Activated T-helper 1 cell treated with Interleukin-2 at 50 U/mL for 16 hours (primary cell): ENCODE measurements at regions not wholly inside any gene's neighbourhood (a gene's known extent, or its start where the extent isn't known, plus 50 kb on each side); places are given as distances from the start of the nearest gene placed in this dataset.

Experiments
- DNase-seq: peaks from one replicate; pipeline ENCODE4 v3.0.0-alpha.2; 2020; ENCODE audit warnings: low read depth

DNA sequence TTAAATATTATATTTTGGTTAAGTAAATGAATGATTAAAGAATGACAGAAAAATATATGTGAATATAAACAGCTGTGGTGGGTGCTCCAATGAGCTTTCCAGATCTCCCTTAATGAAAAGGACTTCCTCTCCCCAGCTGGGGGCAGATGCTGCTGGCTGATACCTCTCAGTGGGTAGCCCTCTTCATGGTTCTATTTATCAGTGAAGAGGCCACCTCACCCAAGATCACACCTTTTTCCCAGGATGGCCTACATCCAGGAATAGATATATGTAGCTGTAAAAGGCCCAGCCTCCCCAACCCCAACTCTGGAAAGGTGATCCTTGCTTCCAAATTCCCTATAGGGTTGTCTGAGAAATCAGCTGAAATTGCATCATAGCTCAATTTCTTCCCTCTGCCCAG is 135.2 kb upstream of the ACVR2A start:
- no peak for DNase-seq

DNA sequence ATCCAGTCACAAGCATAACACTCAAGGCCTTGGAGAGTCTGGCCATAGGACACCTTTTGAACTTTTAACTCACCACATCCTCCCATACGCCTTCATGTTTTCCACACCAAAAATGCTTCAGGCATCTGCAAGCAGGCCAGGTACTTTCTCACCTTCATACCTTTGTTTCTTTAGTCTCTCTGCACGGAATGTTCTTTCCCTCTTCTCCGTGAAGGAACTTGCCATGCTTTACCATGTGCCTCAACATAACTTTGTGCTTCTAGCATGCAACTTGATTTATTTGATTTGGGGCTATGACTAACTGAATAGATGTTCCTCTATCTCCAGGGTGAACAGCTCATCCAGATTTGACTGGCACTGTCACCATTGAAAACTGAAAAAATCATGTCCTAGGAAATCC is 141.7 kb upstream of the ACVR2A start:
- no peak for DNase-seq

DNA sequence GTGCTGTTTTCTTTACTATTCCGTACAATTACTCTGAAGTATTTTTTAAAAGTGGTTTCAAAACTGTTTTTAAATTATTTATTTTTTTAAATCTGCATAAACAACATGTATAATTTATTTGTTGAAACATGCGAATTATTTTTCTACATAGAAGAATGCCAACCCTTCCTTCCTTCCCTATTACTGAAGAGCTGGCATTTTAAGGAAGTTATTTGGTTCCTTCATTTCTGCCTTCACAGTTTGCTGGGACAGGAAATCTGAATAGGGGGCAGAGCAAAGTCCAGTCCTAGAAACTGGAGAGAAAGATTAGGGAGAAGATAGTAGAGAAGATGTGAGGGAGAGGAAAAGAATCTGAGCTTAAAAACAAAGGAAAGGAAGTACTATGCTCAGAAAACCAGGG is 146.7 kb upstream of the ACVR2A start:
- DNase-seq, result no peak

DNA sequence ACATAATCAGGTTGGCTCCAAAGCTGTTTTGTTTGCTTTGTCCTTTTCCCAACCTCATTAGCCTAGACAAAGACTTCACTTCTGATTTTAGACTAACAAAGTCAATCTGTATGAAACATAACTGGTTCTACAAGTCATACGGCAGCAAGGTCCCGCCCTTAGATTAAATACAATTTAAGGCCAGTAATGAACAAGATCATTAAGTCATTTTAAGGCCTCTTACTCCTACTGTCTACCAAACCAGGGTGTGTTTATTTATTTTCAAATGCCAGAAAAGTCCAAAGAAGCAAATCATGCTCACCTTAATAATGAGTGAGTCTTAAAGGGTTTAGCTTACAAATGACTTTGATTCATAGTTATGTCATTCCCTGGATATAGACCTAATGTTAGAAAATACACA is 148.4 kb upstream of the ACVR2A start:
- no peak for DNase-seq

GRCh38 chr2:147689220-147689909 is 155.5 kb upstream of the ACVR2A start:
- no peak for DNase-seq

DNA sequence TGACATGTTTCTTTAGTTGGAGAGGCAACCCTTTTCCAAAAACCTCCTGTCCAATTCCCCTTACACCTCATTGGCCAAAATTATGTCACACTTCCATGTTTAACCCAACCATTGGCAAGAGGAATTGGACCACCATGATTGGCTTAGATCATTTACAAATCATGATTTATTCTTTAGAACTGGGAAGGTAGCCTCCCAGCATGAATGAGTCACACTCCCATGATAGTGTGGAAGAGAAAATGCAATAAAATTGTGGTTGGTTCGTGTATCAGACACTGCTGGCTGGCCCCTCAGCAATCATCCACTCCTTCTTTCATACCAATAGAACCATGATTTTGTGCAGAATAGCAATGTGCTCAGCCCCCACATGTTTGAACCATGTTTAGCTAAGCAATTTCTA is 156.6 kb upstream of the ACVR2A start:
- no peak for DNase-seq

- no peak for DNase-seq
These were observed 158.5 kb upstream of the ACVR2A start for GRCh38 chr2:147686365-147686764.

DNA sequence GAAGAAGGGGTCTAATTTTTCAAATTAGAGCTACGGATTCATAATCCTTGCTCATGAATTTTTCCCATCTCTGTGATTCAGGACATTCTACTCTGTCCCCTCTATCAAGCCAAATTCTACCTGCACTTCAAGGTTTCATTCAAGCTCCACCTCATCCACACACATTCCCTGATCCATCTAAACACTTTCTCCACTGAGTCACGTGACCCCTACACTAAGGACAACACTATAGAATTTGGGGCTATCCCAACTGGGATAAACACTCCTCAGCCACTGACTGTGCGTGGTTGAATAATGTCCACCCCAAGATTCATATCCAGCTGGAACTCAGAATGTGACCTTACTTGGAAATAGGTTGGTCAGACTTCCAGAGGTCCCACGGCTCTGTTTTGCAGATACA is 159.9 kb upstream of the ACVR2A start:
- no peak for DNase-seq

- no peak for DNase-seq
These were observed 161.4 kb upstream of the ACVR2A start for GRCh38 chr2:147683380-147683779.

- no peak for DNase-seq
These were observed 163.7 kb upstream of the ACVR2A start for GRCh38 chr2:147681093-147681492.

DNA sequence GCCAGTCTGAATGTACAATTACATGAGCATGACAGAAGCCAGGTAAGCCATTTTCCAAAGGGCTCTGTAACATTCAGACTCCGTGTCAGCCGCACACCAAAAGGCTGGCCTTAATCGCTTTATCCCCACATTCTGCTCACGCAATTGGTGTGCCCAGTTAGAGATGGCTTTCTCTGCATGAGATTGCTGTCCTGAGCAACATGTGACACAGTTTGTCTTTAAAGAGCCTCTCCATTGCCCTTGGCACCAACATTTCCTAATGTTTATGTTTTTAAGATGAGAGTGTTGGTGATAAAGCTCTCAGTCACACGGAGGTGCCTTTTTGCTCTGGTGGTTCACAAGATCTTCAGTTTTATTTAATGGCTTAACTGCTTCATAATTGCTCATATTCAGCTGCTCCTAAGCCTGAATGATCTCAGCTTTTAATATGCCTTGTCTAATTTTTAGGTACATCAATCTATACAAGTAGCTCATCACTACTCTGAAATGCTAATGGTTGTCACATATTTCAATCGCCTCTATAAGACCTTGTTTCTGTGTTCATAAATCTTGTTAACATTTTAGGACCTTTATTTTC is 164.8 kb upstream of the ACVR2A start:
- no peak for DNase-seq

- DNase-seq, result no peak
These were observed 165.5 kb upstream of the ACVR2A start for GRCh38 chr2:147679191-147679954.

GRCh38 chr2:147665105-147665504 is 179.7 kb upstream of the ACVR2A start:
- DNase-seq, result no peak

GRCh38 chr2:147663962-147664361 is 180.9 kb upstream of the ACVR2A start:
- no peak for DNase-seq

DNA sequence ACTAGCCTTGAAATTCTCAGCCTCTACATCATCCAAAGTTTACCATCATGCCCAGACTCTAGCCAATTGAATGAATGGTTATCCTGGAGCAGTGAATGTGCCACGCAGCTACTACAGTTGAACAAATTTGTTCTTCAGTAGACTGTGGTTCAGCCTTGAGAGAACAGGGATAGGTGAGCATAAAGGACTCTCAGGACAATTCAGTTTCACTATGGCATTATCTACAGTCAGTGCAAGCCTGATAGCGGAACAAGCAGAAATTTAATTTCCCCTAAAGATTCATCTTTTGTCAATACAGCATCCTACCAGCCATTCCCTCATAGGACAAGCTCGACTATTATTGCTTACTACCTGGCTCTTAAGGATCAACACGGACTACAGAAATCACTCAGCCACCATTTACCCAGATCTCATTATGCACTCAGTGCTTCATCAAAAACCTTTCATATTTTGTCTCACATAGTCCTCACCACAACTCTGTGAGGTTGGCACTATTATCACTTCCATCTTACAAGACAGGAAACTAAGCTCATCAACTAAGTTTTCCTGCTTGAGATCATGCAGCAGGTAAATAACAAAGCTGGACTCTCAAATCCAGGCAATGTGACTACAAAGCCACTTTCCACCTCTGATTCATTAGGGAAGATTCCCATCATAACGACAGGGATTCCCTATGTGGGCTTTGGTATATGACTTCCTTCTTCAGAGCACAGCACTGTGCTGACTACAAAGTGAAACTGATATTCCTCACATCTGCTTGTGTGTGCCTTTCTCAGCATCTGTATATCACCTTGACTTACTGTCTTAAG is 181.5 kb upstream of the ACVR2A start:
- no peak for DNase-seq

GRCh38 chr2:147662221-147662620 is 182.6 kb upstream of the ACVR2A start:
- DNase-seq, result no peak

DNA sequence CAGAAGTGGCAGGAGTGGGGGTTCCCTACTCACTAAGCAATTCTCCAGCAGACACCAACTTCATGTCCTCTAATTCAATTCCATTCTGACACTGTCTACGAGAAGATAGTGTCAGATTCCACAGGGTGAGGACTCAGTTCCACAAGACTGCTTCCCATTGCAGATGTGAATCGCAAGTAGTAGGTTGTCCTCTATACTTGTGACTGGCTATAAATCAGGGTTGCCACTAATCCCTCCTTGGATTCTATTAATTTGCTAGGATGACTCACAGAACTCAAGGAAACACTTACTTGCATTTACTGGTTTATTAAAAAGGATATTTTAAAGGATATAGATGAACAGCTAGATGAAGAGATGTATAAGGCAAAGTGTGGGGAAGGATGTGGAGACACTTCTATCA is 184.1 kb upstream of the ACVR2A start:
- DNase-seq, result no peak

GRCh38 chr2:147659051-147659450 is 185.8 kb upstream of the ACVR2A start:
- no peak for DNase-seq

DNA sequence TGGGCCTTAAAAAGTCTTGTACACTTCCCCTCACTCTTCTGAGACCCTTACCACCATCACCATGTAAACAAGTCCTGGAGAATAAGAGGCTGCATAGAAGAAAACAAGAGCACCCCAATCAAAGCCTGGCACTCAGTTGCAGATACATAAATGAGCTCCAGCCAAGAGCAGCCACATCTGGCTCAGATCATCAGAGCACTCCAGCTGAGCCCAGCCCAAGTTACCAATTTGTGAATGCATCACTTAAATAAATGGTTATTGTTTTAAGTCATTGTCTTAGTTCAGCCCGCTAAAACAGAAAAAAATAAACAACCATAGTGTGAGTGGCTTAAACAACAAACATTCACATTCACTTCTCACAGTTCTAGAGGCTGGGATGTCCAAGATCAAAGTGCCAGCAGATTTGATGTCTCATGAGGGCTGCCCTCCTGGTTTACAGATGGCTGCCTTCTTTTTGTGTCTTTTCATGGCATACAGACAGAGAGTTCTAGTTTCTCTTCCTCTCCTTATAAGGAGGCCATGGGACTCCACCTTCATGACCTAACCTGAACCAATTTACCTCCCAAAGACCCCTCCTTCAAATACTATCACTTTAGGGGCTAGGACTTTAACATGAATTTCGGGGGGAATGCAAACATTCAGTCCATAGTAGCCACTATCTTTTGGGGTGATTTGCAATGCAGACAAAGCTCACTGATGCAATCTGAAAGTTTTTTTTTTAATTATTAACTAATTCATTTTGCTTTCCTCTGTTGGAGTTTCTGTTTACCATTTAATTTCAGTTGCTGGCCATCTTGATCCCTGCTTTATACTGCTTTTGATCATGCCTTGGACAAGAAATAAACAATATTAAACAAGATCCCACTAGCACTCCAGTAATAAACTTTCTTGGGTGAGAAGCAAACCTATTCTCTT is 187.5 kb upstream of the ACVR2A start:
- DNase-seq, result no peak

- DNase-seq, result no peak
These were observed 194.8 kb upstream of the ACVR2A start for GRCh38 chr2:147649998-147650397.

GRCh38 chr2:147649286-147649685 is 195.5 kb upstream of the ACVR2A start:
- DNase-seq, result no peak

- DNase-seq, result no peak
These were observed 196.4 kb upstream of the ACVR2A start for GRCh38 chr2:147648471-147648870.
